ENCODE measurements at regions not wholly inside any gene's neighbourhood (a gene's known extent, or its start where the extent isn't known, plus 50 kb on each side); places are given as distances from the start of the nearest gene placed in this dataset.

GRCh38 chr6:14254505-14254904 is 136.9 kb downstream of the CD83 start:
- no peak for DNase-seq (ENCODE audit: low read depth)

DNA sequence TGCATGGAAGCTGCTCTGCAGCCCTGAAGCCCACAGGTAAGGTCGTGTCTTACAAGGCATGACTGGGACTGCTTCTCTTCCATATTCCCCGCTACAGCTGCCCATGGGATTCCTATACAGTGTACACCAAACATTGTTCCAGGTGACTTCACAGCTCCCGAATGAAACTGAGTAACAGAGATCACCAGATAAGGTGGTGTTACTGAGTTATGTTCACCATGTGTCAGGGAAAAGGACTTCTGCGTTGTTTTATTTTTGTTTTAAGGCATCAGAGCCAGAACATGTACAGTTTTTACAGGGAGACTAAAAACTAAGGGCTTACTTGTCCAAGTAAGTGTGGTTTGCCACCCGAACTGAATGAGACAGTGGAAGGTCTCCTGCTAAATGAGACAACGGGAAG is 138.3 kb downstream of the CD83 start:
- no peak for DNase-seq (ENCODE audit: low read depth)

- no peak for DNase-seq (ENCODE audit: low read depth)
Observed at GRCh38 chr6:14258117-14258516, 140.5 kb downstream of the CD83 start.

DNA sequence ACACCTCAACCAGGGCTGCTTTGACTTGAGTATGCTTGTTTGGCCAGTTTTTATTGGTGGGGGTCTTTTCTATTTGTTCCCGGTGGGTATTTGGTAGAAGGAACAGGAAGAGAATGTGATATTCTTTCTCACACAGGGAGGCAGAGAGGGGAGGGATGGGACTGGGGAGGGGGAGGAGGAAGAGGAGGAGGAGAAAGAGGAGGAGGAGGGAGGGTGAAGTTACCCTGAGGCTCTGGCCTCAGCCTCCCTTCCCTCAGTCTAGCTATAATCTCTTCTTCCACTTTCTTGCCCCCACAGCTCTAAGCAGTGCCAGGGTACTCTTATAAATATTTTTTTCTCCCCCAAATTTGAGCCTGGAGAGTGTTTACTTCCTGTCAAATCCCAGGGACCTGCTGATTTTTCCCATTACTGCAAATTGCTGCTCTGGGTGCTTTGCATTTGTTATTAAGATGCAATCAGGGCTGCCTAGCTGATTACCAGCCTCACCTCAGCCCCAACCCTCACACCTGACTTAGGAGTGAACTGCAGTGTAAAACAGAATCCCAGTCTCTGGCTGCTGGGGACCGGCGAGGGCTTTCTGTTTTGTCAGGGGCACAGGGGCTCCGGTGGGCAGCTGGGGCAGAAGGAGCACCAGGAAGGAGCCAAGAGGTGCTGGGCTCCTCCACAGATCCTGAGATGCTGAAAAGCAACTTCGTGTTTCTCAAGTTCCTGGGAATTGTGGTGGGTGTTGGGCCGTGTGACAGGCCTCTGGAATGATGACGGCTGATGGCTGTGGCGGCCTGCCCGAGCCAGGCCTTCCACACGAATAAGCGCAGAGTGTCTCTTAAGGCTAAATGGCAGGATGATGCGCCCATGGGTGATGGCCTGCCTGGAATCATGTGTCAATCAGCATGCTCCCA is 141.4 kb downstream of the CD83 start:
- DNase-seq (ENCODE audit: low read depth) = no peak

DNA sequence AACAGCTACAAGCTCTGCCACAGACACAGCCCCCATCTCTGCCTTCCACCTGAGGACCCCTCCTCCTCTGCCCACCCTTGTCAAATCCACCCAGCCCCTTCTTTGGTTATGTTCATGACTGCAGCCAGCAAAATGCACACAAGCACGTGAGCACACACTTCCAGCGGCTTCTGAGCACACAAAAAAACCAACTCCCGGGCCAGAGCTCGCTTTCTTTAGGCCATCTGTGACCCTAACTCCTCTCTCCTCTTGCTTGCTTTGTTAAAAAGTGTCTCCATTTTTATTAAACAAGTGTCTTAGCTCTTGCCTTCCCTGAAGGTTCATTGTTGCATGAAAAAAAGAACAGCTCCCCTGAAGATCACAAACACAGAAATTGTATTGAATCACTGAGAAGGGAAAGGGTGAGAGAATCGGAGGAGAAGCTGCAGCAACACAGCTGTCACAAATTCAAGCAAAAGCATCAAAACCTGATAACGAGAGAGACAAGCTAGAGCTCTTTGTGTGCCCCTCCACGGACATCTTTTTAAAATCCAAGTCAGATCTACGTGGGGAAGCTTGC is 142.1 kb downstream of the CD83 start:
- no peak for DNase-seq (ENCODE audit: low read depth)

DNA sequence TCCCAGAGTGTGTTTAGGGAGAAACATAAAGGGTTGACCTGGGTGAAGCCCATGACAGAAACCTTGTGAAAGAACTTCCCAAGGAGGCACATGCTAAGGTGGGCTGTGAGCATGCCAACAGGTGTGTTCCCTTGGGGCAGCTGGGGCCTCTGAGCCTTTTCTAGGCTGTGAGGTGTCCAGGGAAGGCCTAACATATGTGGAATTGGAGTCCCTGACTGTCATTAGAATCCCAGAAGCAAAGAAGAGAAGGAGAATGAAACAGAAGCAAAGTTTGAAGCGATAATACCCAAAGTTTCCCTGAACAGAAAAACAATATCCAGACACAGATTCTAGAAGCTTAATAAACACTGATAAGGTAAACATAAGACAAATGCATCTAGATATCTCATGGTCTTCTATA is 143.3 kb downstream of the CD83 start:
- no peak for DNase-seq (ENCODE audit: low read depth)

- DNase-seq (ENCODE audit: low read depth) = no peak
Observed at GRCh38 chr6:14263881-14264424, 146.4 kb downstream of the CD83 start.

DNA sequence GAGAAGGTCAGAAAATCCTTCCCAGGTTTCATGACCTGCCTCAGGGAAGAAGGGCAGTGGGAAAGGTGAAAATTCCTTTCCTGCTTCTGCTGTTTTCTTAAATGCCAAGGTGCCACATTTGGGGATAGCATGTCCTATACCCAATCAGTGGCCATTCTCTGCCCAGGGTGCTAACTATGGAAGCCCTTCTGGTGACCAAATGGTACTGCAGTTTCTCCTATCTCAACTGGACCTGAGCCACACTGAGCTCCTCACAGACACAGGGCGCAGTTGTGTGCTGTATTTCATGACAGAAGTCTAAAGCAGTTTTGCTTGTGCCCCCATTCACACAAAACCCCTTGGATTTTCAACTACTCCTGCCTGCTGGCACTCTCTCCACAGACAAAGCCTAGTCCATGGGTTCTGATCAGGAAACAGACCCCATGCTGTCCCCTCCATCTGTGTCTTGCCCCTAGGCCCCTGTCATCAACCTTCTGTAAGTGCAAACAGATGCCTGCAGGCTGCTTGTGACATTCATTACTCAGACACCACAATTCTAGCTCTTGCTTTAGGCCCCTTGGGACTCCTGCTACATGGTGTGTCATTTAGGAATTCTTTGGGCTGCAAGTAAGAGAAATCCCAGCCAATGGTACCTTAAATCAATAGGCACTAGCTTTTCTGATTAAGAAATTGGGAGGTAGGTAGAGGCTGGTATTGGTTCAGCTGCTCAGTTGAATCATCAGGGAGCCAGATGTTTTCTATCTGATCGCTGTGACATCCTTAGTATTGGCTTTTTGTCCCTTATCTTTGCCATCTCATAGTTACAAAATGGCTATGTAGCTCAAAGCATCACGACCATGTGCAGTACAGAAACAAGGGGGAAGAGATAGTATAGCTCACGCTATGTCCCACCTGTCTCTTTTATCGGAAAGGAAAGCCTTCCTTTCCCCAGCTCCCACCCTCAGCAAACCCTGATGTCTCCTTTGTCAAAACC is 147.8 kb downstream of the CD83 start:
- no peak for DNase-seq (ENCODE audit: low read depth)

- DNase-seq (ENCODE audit: low read depth) = no peak
Observed at GRCh38 chr6:14266266-14266665, 148.7 kb downstream of the CD83 start.

GRCh38 chr6:14267885-14268660 is 150.5 kb downstream of the CD83 start:
- DNase-seq (ENCODE audit: low read depth) = no peak

- DNase-seq (ENCODE audit: low read depth) = no peak
Observed at GRCh38 chr6:14269436-14269835, 151.9 kb downstream of the CD83 start.

- no peak for DNase-seq (ENCODE audit: low read depth)
Observed at GRCh38 chr6:14270142-14270893, 152.7 kb downstream of the CD83 start.

GRCh38 chr6:14270925-14271788 is 153.6 kb downstream of the CD83 start:
- DNase-seq (ENCODE audit: low read depth) = peak; percentile 51

DNA sequence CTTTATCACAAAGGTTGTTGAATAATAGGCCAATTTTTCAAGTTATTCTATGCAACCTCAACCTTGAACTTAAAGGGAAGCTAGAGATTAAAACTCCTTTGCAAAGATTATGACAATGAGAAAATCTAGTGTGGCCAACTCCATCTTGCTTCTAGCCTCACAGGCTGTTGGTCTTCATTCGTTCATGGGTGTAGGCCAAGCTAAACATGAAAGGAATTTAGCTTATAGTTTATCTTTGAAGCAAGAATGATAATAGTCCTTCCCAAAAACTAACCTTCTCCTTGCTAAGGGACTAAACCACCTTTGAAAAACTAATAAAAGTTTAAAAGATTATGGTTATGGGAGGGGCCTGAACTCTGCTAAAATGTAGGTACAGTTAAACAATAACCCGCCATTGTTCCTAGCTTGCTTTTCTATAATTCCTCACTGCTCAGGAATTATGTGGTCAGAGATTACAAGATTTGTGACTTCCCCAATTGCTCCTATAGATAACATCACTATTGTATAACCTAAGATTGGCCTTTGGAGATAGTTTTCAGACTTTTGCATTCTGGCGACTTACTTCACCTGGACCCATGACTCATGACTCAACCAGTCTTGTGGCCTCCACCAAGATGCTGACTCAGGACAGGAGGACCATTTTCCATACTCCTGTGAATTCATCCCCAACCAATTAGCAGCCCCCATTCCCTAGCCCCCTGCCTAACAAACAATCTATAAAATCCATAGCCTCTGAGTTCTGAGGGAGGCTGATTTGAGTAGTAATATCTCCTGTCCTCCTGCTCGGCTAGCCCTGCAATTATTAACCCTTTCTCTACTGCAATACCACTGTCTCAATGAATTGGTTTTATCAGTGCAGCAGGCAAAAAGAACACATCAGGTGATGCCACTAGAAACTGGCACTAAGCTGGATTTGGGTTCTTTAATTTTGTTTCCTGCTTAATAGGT is 154.5 kb downstream of the CD83 start:
- DNase-seq (ENCODE audit: low read depth) = no peak

GRCh38 chr6:14272737-14273085 is 155.1 kb downstream of the CD83 start:
- no peak for DNase-seq (ENCODE audit: low read depth)

DNA sequence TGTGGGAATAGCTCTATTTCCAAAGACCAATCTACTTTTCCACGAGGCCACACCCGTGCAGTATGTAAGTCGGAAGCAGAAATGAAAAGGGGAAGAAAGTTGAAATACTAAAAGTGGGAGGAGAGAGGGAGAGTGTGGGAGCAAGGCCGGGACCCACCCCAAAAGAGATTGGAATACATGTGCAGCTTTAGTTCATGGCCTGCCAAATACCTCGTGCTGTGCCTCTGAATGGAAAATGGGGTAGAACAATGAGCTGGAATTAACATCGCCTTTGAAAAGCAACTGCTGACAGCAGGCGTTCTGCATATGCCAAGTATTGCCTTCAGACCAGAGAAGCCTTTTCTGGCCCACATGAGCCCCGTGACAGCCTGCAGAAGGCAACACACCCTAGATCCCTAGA is 155.6 kb downstream of the CD83 start:
- DNase-seq (ENCODE audit: low read depth) = no peak

DNA sequence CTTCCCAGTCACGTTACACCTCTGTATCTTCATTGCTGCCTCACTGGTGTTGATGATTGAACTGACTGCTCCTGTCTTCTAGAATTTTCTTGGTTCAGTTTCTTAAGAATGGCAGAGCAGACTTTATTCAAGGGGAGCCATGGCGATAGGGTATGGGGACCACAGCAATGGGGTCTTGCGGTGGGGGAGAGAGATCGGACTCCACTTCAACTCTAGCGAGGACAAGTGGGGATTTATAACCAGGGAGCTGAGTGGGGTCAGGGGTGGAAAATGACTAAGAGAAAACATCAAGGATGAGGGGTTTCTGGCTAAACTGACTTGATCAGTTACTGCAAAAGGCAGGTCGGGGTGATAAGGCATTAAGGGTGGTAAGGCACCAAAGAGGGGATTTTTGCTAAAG is 156.4 kb downstream of the CD83 start:
- no peak for DNase-seq (ENCODE audit: low read depth)

All from GM04504 (cell line).